ENCODE measurements at regions not wholly inside any gene's neighbourhood (a gene's known extent, or its start where the extent isn't known, plus 50 kb on each side); places are given as distances from the start of the nearest gene placed in this dataset.
A peak's percentile ranks its signal among the peaks of the same experiment; 100 is the strongest.

- H3K79me1 ChIP-seq (ENCODE audit: low read depth, low read length) = no peaks in the 10 kb centered on the region
- no CpG with 5 or more reads among the region's 17 CpGs for WGBS, 2 donors (ENCODE audit: extremely low coverage in 2 of 2, insufficient read length in 2 of 2, insufficient replicate concordance in 1 of 2)
These were observed 237.3 kb downstream of the BRD1 start for GRCh38 chr22:49590381-49590780.

DNA sequence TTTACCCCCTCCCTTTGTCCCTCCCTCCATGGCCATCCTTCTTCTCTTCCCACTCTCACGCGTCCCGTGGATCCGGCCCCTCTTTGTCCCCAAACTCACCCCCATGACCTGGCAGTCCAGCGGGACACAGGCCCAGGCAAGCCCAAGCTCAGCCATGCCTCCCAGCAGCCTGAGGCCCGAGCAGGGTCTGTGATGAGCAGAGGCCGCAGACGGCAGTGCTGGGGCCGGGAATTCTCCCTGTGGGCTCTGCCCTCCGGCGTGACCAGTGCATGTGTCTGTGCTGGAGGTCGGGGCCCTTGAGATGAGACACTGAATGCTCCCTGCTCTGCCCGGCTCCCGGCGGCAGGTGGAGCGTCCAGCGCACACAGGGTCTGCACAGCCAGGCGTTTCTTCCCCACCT, 237.9 kb downstream of the BRD1 start:
- no peak overlapping the region for H4K8ac ChIP-seq (ENCODE audit: low read depth, low read length)
- H3K4me1 ChIP-seq (ENCODE audit: control insufficient read depth in 2 of 2, insufficient read depth in 1 of 2, low read depth in 1 of 2, low read length in 2 of 2) = no peaks in the 10 kb centered on the region
- peaks cover 0 to 2% of the 10 kb centered on the region in 2 donors for H3K9me3 ChIP-seq (replicated peaks in 1 of 2; ENCODE audit: control insufficient read depth in 2 of 2, insufficient read depth in 1 of 2, low read depth in 1 of 2, low read length in 2 of 2)
- H2AK5ac ChIP-seq (ENCODE audit: low read depth, low read length) = peak overlapping the region; percentile 72
- no peak overlapping the region for H3K27ac ChIP-seq (replicated peaks; ENCODE audit: low read length)
- peaks cover 0 to under 1% (median 0%) of the 10 kb centered on the region in 3 experiments for H3K27me3 ChIP-seq (ENCODE audit: control insufficient read depth in 3 of 3, insufficient read depth in 3 of 3, low read depth in 1 of 3, low read length in 3 of 3)
- H2AFZ ChIP-seq (ENCODE audit: low read length) = peak overlapping the region; percentile 38
- H3K18ac ChIP-seq (ENCODE audit: low read length) = peak overlapping the region; percentile 11
- no peak overlapping the region for H2BK15ac ChIP-seq (ENCODE audit: low read length)
- no CpG with 5 or more reads among the region's 18 CpGs for WGBS, 2 donors (ENCODE audit: extremely low coverage in 2 of 2, insufficient read length in 2 of 2, insufficient replicate concordance in 1 of 2)
- no peak overlapping the region for H2BK12ac ChIP-seq (ENCODE audit: low read length)
- no peak overlapping the region for H3K4ac ChIP-seq (ENCODE audit: low read length)
- H3K79me1 ChIP-seq (ENCODE audit: low read depth, low read length) = no peaks in the 10 kb centered on the region
- no peak overlapping the region for H3K9ac ChIP-seq (ENCODE audit: low read depth, low read length, poor library complexity)
- no peak overlapping the region for H3K14ac ChIP-seq (ENCODE audit: low read length)
- no peak overlapping the region for H2BK5ac ChIP-seq (ENCODE audit: low read length)
- no peak overlapping the region for H4K91ac ChIP-seq (ENCODE audit: low read depth, low read length, poor library complexity)
- no peak overlapping the region for H2BK120ac ChIP-seq (ENCODE audit: low read depth, low read length)
- peak overlapping the region; percentile 70 for H3K23ac ChIP-seq (ENCODE audit: low read depth, low read length, poor library complexity)
- H3K36me3 ChIP-seq (replicated peaks in 1 of 2; ENCODE audit: control insufficient read depth in 2 of 2, insufficient read depth in 2 of 2, low read length in 2 of 2) = no peaks in the 10 kb centered on the region
- no peak overlapping the region for H3K4me3 ChIP-seq (ENCODE audit: low read length in 2 of 2)
- H3K4me2 ChIP-seq (ENCODE audit: insufficient read depth, low read length, poor library complexity, severe bottlenecking) = no peak overlapping the region
- DNase-seq (ENCODE audit: low spot score) = no peak

More at GRCh38 chr22:49590381-49590780, 237.3 kb downstream of the BRD1 start:
- no peak for DNase-seq (ENCODE audit: low spot score)
- Histone ChIP-seq H3K4ac (ENCODE audit: low read length) (no peak overlapping the region), H3K4me2 (ENCODE audit: insufficient read depth, low read length, poor library complexity, severe bottlenecking) (no peak overlapping the region), H3K4me3 (ENCODE audit: low read length in 2 of 2) (no peak overlapping the region), H3K18ac (ENCODE audit: low read length) (peak overlapping the region; percentile 46), H3K4me1 (ENCODE audit: control insufficient read depth in 2 of 2, insufficient read depth in 1 of 2, low read depth in 1 of 2, low read length in 2 of 2) (no peaks in the 10 kb centered on the region), H2BK15ac (ENCODE audit: low read length) (no peak overlapping the region), H2AK5ac (ENCODE audit: low read depth, low read length) (no peak overlapping the region), H3K23ac (ENCODE audit: low read depth, low read length, poor library complexity) (no peak overlapping the region), H2BK5ac (ENCODE audit: low read length) (no peak overlapping the region), H4K8ac (ENCODE audit: low read depth, low read length) (no peak overlapping the region), H2BK120ac (ENCODE audit: low read depth, low read length) (no peak overlapping the region), H2BK12ac (ENCODE audit: low read length) (no peak overlapping the region), H2AFZ (ENCODE audit: low read length) (no peak overlapping the region), H3K14ac (ENCODE audit: low read length) (no peak overlapping the region), H3K27ac (replicated peaks; ENCODE audit: low read length) (no peak overlapping the region), H3K36me3 (replicated peaks in 1 of 2; ENCODE audit: control insufficient read depth in 2 of 2, insufficient read depth in 2 of 2, low read length in 2 of 2) (peaks cover 0 to 3% of the 10 kb centered on the region in 2 donors), H3K27me3 (ENCODE audit: control insufficient read depth in 3 of 3, insufficient read depth in 3 of 3, low read depth in 1 of 3, low read length in 3 of 3) (no peaks in the 10 kb centered on the region), H3K9ac (ENCODE audit: low read depth, low read length, poor library complexity) (no peak overlapping the region), H4K91ac (ENCODE audit: low read depth, low read length, poor library complexity) (no peak overlapping the region), H3K9me3 (replicated peaks in 1 of 2; ENCODE audit: control insufficient read depth in 2 of 2, insufficient read depth in 1 of 2, low read depth in 1 of 2, low read length in 2 of 2) (peaks cover 0 to 7% of the 10 kb centered on the region in 2 donors)

DNA sequence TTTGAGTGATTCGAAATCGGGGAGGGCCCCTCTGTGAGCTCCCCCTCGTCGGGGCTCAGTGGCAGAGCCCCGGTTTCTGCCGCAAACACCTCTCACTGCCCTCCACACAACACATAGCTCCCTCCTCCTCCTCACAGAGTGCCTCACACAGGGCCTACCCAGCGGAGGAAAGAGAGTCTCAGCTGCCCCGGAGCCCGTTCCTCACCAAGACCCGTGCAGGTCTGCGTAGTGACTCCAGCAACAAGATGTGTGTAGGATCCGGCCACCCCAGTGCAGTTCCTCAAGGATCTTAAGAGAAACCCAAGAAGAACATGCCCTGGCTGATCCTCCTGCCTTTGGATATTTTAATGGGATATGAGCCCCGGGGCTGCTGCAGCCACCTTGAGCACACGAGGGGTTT, 238.4 kb downstream of the BRD1 start:
- Histone ChIP-seq H2BK120ac (ENCODE audit: low read depth, low read length) (no peak overlapping the region), H3K14ac (ENCODE audit: low read length) (no peak overlapping the region), H3K27ac (replicated peaks; ENCODE audit: low read length) (no peak overlapping the region), H3K4me2 (ENCODE audit: insufficient read depth, low read length, poor library complexity, severe bottlenecking) (no peak overlapping the region), H3K9me3 (replicated peaks in 1 of 2; ENCODE audit: control insufficient read depth in 2 of 2, insufficient read depth in 1 of 2, low read depth in 1 of 2, low read length in 2 of 2) (peaks cover 0 to 2% of the 10 kb centered on the region in 2 donors), H2AK5ac (ENCODE audit: low read depth, low read length) (peak overlapping the region; percentile 72), H2BK12ac (ENCODE audit: low read length) (no peak overlapping the region), H4K8ac (ENCODE audit: low read depth, low read length) (no peak overlapping the region), H3K79me1 (ENCODE audit: low read depth, low read length) (no peaks in the 10 kb centered on the region), H3K9ac (ENCODE audit: low read depth, low read length, poor library complexity) (no peak overlapping the region), H2AFZ (ENCODE audit: low read length) (no peak overlapping the region), H3K4ac (ENCODE audit: low read length) (no peak overlapping the region), H2BK15ac (ENCODE audit: low read length) (no peak overlapping the region), H3K4me1 (ENCODE audit: control insufficient read depth in 2 of 2, insufficient read depth in 1 of 2, low read depth in 1 of 2, low read length in 2 of 2) (no peaks in the 10 kb centered on the region), H2BK5ac (ENCODE audit: low read length) (no peak overlapping the region), H3K36me3 (replicated peaks in 1 of 2; ENCODE audit: control insufficient read depth in 2 of 2, insufficient read depth in 2 of 2, low read length in 2 of 2) (no peaks in the 10 kb centered on the region), H3K27me3 (ENCODE audit: control insufficient read depth in 3 of 3, insufficient read depth in 3 of 3, low read depth in 1 of 3, low read length in 3 of 3) (peaks cover 0 to 3% (median 0%) of the 10 kb centered on the region in 3 experiments), H3K4me3 (ENCODE audit: low read length in 2 of 2) (no peak overlapping the region), H3K23ac (ENCODE audit: low read depth, low read length, poor library complexity) (no peak overlapping the region), H3K18ac (ENCODE audit: low read length) (peak overlapping the region; percentile 34), H4K91ac (ENCODE audit: low read depth, low read length, poor library complexity) (no peak overlapping the region)
- no peak for DNase-seq (ENCODE audit: low spot score)
- no CpG with 5 or more reads among the region's 14 CpGs for WGBS, 2 donors (ENCODE audit: extremely low coverage in 2 of 2, insufficient read length in 2 of 2, insufficient replicate concordance in 1 of 2)

DNA sequence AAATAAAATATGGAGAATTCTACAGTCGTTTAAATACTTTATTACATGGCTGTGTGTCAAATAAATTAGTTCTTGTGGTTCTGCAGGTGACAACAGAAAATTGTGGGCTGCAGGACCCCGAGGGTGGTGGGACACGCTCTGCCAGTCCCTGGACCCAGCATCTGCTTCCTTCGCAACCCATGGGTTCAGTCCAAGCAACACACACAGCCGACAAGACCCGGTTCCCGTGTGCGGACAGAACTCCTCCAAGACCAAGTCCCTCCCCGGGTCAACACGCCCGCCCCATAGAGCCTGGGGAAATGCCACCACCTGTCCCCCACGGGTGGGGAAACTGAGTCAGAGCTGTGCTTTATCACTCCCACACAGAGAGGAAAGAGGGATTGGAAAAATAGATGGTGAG, 238.9 kb downstream of the BRD1 start:
- Histone ChIP-seq H3K27ac (replicated peaks; ENCODE audit: low read length) (no peak overlapping the region), H2AK5ac (ENCODE audit: low read depth, low read length) (no peak overlapping the region), H2BK120ac (ENCODE audit: low read depth, low read length) (no peak overlapping the region), H3K4me2 (ENCODE audit: insufficient read depth, low read length, poor library complexity, severe bottlenecking) (no peak overlapping the region), H3K9ac (ENCODE audit: low read depth, low read length, poor library complexity) (no peak overlapping the region), H3K4me1 (ENCODE audit: control insufficient read depth in 2 of 2, insufficient read depth in 1 of 2, low read depth in 1 of 2, low read length in 2 of 2) (no peaks in the 10 kb centered on the region), H2BK5ac (ENCODE audit: low read length) (no peak overlapping the region), H3K79me1 (ENCODE audit: low read depth, low read length) (no peaks in the 10 kb centered on the region), H3K23ac (ENCODE audit: low read depth, low read length, poor library complexity) (no peak overlapping the region), H3K4me3 (ENCODE audit: low read length in 2 of 2) (no peak overlapping the region), H2BK12ac (ENCODE audit: low read length) (no peak overlapping the region), H3K27me3 (ENCODE audit: control insufficient read depth in 3 of 3, insufficient read depth in 3 of 3, low read depth in 1 of 3, low read length in 3 of 3) (peaks cover 0 to 3% (median 0%) of the 10 kb centered on the region in 3 experiments), H2BK15ac (ENCODE audit: low read length) (no peak overlapping the region), H3K36me3 (replicated peaks in 1 of 2; ENCODE audit: control insufficient read depth in 2 of 2, insufficient read depth in 2 of 2, low read length in 2 of 2) (no peaks in the 10 kb centered on the region), H4K91ac (ENCODE audit: low read depth, low read length, poor library complexity) (no peak overlapping the region), H3K18ac (ENCODE audit: low read length) (no peak overlapping the region), H2AFZ (ENCODE audit: low read length) (no peak overlapping the region), H3K4ac (ENCODE audit: low read length) (no peak overlapping the region), H4K8ac (ENCODE audit: low read depth, low read length) (no peak overlapping the region), H3K14ac (ENCODE audit: low read length) (no peak overlapping the region), H3K9me3 (replicated peaks in 1 of 2; ENCODE audit: control insufficient read depth in 2 of 2, insufficient read depth in 1 of 2, low read depth in 1 of 2, low read length in 2 of 2) (peaks cover 0 to 2% of the 10 kb centered on the region in 2 donors)
- DNase-seq (ENCODE audit: low spot score) = no peak
- whole genome bisulfite sequencing, 2 donors (ENCODE audit: extremely low coverage in 2 of 2, insufficient read length in 2 of 2, insufficient replicate concordance in 1 of 2) = no CpG with 5 or more reads among the region's 12 CpGs
